ENCODE measurements at regions not wholly inside any gene's neighbourhood (a gene's known extent, or its start where the extent isn't known, plus 50 kb on each side); places are given as distances from the start of the nearest gene placed in this dataset.

DNA sequence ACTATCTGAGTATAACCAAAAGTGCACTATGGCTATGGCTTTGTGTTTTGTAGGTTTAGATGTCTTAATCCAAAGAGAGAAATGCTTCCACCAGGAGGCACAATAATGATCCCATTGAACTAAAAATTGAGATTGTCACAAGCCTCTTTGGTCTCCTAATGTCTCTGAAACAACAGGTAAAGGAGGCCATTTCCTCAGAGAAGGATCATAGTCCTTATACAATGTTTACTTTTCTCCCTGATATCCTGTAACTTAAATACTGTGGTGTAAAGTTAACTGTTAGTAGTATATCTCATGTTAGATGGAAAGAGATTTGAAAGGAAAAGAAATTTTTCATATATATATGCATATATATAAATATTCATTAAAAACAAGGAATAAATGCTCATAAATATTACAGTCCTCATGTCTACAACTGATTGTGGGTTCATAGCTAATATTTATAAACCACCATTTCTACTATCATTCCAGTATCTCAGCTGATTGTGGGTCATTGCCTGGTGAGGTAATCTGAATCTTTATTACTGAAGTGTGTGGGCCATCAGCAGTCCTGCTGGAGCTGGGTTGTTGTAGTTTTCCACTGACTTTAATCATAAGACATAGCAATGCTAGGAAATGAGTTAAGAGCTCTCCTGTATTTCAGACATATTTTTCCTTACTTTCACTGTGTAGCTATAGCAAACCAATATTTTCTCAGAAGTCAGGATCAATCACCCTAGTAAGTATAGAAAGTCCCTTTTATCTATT is 1230.4 kb downstream of the PCDH18 start:
- DNase-seq, result no peak

DNA sequence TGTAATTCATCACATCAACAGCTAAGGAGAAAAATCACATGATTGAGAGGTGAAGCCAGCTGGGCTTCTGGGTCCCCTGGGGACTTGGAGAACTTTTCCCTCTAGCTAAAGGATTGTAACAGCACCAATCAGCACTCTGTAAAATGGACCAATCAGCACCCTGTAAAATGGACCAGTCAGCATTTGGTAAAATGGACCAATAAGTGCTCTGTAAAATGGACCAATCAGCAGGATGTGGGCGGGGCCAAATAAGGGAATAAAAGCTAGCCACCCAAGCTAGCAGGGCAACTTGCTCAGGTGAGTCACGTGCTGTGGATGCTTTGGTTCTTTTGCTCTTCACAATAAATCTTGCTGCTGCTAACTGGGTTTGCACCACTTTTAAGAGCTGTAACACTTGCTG is 1248.3 kb downstream of the PCDH18 start:
- DNase-seq, result no peak

DNA sequence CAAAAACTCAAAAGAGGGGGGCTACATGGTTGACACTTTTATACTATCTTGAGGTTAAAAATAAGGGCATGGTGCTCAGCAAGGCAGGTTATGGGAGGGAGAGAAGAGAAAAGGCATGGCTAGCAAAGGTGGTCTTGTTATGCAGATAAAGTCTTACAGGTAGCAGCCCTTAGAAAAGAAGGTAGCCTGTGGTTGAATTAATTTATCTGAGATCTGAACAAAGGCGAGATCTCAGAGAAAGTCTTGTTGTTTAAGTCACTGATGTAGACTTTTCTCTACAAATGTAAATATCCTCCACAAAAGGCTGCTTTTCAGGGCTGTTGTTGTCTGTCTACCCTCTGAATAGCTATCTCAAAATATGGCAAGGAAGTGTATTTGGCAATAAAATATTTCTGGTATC is 1250.4 kb downstream of the PCDH18 start:
- DNase-seq, result no peak

GRCh38 chr4:136281307-136281706 is 1251.0 kb downstream of the PCDH18 start:
- no peak for DNase-seq

GRCh38 chr4:136277741-136278140 is 1254.6 kb downstream of the PCDH18 start:
- DNase-seq, result no peak

DNA sequence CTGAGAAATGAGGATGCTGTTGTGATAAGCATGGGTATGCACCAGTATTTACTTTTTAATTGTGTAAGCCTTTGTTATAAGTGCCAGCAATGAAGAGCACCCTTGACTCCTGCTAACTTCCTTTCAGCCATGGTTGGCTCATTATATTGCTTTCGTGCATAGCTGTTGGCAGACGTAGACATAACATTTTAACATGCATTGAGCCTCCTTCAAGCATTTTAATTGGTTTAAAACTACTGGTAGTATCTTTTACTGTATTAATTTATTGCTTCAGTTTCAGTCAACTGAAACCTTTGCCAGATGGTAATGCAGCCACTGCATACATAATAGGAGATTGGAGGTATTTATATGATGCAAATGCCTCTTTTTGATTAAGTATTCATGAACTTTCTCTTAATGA is 1285.4 kb downstream of the PCDH18 start:
- DNase-seq, result no peak

DNA sequence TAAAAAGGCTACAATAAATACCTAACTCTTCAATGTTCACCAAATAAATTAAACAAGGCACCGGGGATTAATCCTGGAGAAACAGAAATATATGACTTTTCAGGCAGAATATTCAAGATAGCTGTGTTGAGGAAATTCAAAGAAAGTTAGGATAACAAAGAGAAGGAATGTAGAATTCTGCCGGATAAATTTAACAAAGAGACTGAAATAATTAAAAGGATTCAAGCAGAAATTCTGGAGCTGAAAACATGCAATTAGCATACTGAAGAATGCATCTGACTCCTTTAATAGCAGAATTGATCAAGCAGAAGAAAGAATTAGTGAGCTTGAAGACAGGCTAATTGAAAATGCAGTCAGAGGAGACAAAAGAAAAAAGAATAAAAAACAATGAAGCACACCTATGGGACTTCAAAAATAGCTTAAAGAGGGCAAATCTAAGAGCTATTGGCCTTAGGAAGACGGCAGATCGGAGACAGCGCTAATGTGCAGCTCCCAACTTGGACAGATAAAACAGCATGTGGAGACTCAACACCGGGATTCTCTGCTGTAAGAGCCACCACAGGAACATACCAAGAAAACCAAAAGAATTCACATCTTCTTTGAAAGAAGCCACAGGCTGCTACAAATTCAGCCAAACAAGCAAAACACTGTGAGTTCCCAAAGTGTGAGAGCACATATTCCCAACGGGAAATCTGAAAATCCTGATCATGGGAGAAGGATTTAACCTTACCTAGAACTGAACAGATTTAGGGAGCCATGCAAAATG is 1290.9 kb downstream of the PCDH18 start:
- DNase-seq, result no peak

- DNase-seq, result no peak
Observed at GRCh38 chr4:136227315-136227714, 1305.0 kb downstream of the PCDH18 start.

DNA sequence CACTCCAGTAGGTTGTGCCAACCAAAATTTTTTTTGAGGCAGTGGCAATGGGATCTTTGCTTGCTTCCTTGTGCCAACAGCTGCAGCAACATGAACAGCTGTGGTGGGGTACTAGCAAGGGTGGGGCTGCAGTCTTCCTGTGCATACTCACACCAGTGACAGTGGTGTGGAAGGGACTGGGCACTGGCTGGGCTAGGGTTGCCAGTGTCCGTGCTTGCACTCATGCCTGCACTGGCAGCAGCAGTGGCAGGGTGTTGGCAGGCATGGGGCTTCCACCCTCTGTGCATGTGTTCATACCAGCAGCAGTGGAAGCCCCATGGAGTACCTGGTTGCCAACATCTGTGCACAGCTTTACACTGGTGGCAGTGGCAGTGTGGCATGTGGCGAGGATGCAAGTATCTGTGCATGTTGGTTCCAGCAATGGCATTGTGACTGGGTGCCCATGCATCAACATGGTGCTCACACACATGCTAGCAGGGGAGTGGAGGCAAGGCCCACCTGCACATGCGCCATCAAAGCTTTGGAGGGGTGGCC is 1312.6 kb downstream of the PCDH18 start:
- no peak for DNase-seq

GRCh38 chr4:136203199-136203598 is 1329.1 kb downstream of the PCDH18 start:
- DNase-seq, result no peak

- no peak for DNase-seq
Observed at GRCh38 chr4:136198358-136198757, 1333.9 kb downstream of the PCDH18 start.

GRCh38 chr4:136194962-136195361 is 1337.3 kb downstream of the PCDH18 start:
- no peak for DNase-seq

- no peak for DNase-seq
Observed at GRCh38 chr4:136186650-136187049, 1345.6 kb downstream of the PCDH18 start.

GRCh38 chr4:136183513-136183912 is 1348.8 kb downstream of the PCDH18 start:
- no peak for DNase-seq

DNA sequence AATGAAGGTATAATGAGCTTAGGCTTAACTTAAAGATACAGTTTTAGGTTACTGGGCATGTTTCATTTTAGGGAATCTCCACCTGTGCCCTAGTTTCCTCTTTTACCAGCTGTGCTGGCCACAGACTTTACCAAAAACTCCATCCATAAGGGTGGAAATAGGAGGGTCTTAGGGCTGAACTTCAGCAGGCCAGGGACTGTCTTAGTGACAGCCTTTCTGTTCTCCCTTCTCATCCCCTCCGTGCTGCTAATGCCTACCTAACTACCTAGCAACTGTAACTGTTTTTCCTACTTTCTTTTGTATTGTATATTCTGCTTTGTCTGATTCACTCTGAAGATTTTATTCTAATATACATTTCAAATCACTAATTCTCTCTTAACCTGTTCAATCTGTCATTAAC is 1375.3 kb downstream of the PCDH18 start:
- no peak for DNase-seq

DNA sequence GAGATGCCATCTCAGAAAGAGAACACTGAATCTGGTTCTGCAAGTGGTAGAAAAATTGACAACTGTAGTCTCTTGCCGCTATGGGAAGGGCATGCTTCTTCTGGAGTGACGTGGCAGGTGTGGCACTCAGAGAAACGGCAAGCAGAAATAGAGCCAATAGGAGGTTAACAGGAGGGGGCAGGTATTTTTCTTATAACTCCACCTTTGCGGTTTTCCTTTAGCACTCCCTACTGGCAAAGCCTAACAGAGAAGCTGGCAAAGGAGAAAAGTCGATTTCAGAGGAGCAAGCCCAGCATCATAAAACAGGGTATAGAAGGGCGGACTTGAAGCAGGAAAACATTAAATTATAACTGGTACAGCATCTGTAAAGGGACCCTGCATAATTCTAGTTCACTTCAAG is 1382.2 kb downstream of the PCDH18 start:
- DNase-seq, result no peak

DNA sequence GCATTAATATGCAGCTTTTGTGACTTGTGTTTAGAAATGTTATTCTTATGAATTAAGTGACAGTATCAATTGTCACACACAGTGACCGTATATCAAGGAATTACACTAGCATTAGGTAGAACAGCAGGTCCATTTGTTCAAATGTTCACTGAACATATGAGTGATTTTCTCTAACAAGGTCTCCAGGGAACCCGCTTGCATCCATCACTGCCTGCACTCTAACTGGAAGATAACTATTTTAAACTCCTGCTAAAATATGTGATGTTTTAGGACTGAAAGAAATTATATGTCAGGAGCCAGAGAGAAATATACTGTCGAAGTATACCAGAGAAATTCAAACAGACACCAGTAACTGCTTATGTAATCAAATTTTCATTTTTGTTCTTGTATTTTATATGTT is 1395.7 kb downstream of the PCDH18 start:
- no peak for DNase-seq

DNA sequence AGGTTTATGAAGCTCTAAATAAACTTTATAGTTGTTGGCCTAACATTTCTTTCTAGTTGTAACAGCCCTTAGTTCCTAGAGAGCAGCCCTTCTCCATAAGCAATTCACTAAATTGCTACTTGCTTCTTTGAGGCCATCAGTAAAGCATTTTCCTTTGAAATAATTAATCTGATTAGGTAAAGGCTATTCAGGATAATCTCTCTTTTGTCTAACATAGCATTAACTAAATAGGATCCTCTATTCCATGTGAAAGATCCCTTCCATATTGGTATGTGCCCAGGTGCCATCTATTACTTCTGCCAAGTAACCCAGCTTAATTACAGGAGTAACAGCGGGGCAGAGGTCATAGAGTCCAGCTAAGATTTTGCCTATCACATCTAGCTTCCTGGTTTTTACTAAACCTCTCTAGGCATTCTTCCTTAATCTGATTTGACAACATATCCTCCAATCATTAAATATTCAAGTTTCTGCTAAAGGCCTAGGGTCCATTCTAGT is 1408.0 kb downstream of the PCDH18 start:
- no peak for DNase-seq

GRCh38 chr4:136121426-136121825 is 1410.9 kb downstream of the PCDH18 start:
- no peak for DNase-seq

DNA sequence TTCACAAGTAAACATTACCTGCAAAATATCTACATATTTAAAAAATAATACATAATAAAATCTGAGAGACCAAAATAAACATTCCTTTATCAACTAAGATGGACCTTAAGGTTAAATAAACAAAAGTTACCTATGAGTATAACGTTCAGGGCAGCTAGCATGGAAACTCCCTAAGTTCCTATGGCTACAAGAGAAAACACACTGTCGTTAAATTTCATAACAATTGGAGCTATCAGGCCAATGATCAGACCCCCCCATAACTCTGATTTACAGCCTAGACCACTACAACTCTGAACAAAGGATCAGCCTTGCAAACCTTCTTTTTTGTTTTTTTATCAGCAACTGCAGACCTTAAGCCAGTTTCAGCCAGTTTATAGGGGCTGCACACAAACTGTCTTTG is 1418.4 kb downstream of the PCDH18 start:
- no peak for DNase-seq

DNA sequence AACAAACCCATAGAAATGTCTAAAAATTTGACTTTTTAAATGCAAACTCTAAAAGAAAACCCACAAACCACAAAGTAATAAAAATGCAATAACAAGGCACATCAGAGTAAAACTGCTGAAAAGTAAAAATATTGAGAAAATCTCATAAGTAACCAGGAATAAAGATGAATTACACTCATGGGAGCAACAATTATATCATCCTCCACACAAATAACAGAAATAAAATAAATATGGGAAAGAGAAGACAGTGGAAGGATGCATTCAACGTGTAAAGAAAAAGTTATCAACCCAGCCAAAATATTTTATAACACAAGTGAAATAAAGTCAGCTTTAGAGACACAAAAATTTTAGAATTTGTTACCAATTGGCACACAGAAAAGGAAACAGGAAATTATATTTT is 1420.2 kb downstream of the PCDH18 start:
- no peak for DNase-seq

DNA sequence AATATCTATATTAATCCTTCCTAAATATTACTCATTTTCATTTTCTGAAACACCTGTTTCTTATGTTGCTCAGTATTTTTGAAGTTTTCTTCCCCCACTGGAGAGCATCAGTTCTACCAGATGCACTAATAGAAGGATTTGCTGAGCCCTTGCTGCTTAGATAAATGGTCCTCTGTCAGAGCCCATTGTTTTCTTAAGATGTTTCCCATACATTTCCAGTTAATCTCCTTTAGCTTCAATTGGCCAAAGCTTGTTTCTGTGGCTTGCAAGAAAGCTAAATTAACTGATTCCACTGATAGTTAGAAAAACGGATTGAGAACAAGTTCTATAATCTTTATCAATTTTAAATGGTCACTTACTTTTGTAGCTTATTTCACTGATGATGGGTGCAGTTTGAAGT is 1425.5 kb downstream of the PCDH18 start:
- no peak for DNase-seq

- no peak for DNase-seq
Observed at GRCh38 chr4:136103616-136104015, 1428.7 kb downstream of the PCDH18 start.

Measured in right lung (tissue), 2 donors.